HG03196 (cell line): ENCODE measurements at regions not wholly inside any gene's neighbourhood (a gene's known extent, or its start where the extent isn't known, plus 50 kb on each side); places are given as distances from the start of the nearest gene placed in this dataset.

ENCODE experiments used
- ATAC-seq: cut with Tn5 transposase; IDR thresholded peaks from one replicate; pipeline ENCODE4 v1.9.1; 2021; ENCODE audit not compliant: unreplicated experiment

DNA sequence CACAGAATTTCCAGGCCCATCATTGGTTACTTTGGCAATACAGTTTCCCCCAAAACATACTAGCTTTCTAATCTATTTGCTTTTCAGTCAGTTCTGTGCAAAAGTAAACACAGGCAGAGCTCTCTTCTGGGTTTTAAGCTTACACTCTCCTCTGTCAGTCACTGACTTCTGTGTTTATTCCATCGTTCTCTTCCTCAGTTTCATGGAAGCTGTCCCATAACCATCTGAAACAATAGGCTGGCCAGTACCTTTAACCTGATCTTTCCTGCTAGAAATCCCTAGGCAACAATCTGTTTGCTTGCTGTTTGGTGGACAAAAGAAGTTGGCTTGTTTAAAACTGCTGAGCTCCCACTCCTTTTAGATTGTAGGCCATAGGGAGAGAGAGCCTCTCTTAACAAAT, 431.5 kb downstream of the HACE1 start:
- no peak for ATAC-seq

DNA sequence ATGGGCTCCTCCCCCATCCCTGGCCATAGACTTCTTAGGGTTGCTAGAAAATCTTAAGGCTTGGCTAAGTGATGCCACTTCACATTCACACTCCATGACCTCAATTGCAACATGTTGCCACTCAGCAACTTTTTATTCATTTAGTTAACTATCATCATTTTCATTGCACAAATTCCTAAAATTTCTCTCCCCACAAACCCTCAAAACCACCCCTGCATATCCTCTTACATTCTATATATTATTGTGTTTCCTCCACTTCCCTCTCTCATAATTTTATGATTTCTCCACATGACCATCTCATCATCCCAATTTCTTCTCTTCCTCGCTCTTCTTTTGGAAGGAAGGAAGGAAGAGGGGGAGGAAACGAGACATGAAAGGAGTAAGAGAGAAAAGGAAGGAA, 436.0 kb downstream of the HACE1 start:
- ATAC-seq: no peak

DNA sequence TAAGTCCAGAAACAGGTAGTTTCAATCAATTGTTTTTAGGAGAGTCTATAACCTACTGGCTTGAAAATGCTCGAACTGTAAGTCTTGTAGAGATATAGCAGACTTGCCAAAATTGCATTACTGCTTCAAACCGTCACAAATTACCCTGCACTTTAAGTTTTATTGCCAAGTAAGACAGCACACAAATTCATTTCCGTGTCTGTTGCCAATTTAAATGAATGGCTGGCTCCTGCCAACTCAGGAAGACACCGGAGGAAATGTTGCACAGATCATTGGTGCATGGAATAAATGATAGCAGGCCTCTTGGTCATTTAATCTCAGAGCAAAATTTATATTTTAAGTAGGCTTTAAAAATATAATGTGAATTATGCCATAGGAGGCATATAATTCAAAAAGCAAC, 438.1 kb downstream of the HACE1 start:
- no peak for ATAC-seq

DNA sequence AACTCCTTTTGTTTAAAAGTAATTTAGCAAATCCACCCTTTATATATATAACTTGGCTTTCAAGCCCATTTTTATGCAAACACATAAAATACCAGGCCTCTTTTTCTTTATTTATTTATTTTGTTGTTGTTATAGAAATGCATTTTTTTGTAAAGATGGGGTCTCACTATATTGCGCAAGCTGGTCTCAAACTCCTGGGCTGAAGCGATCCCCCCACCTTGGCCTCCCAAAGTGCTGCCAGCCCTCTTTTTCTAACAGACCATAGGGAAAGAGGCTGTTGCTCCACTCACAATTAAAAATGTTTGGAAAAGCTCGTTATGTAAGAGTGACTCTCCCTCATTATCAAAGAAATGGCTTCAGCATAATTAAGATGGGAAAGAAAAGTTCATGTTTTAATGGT, 440.9 kb downstream of the HACE1 start:
- no peak for ATAC-seq

DNA sequence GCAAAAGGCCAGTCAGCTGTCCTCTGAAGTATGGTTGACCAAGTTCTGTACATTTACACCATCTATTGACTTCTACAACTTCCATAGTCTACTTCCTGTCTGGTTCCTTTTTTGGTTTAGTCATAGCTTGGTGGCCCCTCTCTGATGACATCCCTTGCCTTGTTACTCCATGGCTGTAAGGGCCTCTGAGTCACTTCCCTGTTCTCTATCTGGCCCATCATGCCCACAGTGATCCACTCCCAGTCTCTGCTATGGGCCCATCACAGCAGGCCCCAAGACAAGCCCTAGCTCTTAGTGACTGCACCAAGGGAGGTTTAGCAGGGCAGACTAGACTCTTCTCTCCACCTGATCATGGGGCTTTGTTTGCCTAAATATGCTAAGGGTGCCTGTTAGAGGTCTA, 441.6 kb downstream of the HACE1 start:
- ATAC-seq: no peak

DNA sequence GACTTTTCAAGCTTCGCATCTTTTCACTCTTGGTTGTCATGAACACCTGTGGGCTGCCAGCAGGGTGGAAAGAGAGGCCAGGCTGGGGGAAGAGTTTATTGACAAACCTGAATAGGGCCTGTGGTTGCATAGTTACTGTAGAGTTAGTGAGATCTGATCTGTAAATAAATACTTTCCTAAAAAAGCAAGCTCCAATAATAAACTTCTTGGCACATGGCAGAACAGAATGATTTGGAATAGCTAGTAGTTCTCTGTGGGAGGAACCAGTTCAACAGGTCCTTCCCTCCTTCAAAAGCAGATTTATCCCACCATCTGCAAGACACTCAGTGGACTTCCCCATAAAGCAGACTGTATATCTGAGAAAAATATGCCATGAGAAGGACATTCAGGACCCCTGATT, 445.0 kb downstream of the HACE1 start:
- ATAC-seq: no peak

DNA sequence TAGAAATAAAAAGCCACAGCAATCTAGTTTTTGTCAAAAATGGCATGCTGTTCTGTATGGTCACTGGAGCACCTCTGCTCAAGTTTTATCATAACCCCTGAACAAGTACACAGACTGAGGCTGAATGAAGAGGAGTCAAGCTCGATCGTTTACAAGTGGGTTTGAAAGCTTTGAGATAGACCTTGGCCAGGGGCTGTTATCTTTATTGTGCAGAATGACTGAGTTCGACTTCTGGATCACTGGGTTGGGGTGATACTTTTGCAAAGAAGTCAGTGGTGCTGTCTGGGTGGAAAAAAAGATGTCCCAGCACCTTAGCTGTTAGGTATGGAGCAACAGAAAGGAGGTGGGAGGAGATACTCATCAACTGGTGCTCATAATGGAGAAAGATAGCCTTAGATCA, 446.0 kb downstream of the HACE1 start:
- ATAC-seq: no peak

DNA sequence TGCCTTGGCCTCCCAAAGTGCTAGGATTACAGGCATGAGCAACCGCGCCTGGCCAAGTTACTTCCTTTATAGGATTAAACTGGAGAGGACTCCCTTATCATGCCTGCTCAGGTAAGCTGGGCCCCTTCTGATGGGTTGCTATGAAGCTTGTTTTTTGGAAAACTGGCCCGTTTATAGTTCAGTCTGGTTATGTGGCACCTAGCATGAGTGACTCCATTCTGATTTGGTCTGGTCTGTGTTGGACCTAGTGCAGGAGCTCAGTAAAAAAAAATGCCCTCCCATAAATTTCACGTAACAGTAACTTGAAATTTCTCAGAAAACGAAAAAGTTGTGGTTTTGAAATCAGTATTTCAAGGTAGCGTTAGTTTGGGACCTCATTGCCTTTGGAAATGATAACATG, 448.4 kb downstream of the HACE1 start:
- ATAC-seq: no peak

DNA sequence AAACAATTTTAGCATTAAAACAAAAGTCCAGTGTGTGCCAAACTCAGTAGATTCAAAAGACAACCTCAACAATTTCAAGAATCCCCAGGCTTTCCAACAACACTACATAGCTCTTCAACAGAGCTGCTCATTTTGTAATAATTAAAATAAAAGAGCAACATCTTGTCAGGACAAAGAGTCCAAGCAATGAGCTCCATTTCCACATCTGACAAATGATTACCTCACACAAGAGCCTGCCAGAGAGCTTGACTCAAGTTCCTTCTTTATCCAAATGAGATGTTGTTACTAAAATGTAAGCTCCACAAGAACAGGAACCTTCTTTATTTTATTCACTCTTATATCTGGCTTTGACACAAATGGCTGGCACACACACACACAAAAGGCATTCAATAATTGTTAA, 449.8 kb downstream of the HACE1 start:
- no peak for ATAC-seq

DNA sequence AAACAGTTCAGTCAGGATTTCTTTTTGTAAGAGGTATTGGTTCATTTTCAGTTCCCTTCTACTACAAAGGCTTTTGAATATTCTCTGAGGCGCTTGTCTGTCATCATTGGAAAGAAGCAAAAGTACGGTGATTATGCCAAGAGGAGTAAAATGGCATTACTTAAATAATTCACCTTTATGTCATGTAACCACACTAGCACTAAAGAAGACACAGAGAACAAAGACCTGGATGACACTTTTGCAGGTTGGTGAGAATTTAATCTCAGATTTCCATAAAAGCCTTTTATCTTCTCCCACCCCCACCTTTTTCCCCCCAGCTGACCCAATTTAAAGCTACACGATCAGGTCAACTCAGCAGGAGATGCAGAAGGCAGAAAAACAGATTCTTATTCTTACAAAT, 451.8 kb downstream of the HACE1 start:
- no peak for ATAC-seq

DNA sequence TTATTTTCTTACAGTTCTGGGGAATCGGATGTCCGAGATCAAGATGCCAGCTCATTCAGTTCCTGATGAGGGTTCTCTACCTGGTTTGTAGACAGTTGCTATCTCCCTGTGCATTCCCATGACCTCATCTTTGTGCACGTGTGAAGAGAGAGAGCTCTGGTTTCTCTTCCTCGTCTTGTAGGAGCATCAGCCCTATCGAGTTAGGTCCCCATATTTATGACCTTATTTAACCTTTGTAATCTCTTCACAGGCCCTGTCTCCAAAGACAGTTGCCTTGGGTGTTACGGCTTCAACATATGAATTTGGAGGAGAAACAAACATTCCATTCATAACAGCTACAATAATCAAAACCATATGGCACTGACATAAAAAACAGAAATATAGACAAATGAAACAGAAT, 455.3 kb downstream of the HACE1 start:
- ATAC-seq: no peak

DNA sequence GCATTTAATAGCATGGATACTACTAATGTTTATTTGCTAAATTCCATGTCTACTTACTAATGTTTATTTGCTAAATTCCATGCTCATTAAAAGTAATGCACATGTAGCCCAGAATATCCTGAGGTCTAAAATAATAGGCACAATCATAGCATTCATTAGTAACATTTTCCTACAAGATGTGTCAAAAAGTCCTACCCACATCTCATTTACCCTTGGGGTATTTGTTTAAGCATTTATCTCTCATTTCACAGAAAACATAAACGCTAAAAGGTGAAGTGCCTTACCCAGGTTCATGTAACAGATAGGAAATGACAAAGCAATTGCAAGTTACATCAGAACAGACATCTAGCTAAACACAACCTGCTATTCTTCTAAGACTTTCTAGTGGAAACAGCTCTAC, 457.1 kb downstream of the HACE1 start:
- no peak for ATAC-seq

DNA sequence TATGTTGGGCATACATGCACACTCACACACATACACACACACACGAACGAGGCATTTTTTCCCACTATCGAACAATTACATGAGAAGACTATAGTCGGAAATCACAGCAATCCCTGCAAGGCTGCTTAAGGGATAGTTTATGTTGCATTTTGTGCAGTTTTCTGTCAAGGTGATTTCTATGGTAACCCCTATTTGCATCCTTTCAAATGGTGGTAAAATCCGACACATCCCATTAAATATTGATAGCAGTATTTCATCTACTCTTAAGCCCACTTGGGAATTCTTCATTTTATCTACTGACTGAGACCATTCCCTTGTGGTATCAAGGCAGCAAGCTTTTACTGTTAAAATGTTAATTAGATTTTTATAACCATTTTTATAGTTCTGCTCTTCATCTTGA, 457.8 kb downstream of the HACE1 start:
- no peak for ATAC-seq

DNA sequence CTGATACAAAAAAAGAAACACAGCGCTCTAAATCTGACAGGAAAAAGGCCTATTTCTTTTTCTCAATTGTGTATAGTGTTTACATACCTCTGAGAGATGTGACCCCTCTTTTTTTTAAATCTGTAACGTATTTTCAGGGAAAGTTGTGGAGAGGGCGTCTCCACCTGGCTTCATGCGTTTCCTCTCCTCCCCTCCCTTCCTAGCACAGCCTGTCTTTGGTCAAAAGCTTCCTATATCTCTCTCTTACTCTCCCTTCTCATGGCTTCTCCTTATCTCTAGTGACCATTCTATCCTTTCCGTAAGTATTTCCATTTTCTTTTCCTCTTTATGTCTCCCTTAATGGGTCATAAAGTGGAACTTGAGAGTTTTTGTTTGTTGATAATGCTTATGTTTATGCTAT, 458.9 kb downstream of the HACE1 start:
- no peak for ATAC-seq

DNA sequence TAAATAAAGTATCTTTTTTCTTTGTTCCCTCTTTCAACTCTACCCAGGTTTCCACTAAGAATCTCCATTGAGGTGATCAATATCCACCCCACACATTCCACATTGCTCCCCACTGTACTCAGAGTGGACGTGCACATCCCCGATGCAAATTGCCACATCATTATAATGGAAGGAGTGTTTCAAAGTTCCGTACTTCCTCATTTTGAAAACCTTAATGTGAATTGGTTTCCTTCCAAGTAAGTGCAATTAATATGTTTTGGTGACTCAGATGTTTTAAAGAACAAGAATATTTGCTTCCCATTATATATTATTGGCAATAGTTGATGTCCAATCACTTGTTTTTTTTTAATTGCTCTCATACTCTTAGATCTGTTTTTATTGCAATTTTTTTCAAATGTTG, 463.6 kb downstream of the HACE1 start:
- no peak for ATAC-seq

DNA sequence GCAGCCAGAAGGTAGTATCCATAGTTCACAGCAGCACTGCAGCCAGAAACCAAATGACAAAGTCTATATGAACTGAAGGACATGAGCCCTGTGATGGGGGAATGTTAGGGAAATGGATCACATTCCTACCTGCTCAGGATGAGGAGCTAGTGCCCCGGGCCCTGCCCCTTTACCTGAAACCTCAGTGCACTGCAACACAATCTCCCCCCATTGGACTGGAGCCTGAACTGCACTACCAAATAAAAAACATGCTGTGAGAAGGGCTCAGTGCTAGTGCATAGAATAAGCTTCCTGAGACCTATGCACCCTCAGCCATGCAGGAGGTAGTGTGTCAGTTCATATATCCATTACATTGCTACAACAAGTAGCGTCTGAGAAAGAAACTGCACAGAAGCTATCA, 477.8 kb downstream of the HACE1 start:
- ATAC-seq: no peak

DNA sequence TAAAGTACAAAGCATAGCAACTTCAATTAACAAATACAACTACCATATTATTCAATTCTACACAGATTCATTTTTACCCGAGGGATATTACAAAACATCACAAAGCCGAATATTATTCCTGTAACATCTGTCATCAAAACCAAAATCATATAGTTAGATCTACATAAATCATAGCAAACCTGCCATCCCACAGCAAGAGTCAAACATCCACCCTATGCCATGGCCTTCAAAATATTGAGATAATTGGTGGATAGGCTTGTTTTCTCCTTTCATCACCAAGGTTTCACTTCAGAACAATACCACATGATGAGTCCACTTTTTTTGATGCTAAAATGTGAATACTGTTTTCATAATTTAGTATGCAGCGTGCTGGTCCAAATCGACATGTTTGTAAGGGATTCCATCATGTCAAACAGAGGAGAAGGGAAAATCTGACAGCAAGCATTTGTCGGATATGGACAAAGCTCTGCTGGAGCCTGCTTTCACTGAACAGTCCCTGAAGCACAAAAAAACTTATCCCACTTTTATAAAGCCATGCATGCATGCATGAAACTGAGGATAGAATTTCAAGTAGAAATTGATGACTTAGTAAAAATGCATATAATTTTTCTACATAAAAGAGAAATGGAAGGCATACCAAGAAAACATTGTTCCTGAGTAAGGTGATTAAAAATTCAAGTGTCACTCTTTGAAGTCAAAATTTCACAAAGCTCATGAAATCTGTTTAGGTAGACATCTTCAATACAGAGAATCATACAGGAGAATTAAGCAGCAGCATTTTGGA, 494.1 kb downstream of the HACE1 start:
- ATAC-seq: no peak

DNA sequence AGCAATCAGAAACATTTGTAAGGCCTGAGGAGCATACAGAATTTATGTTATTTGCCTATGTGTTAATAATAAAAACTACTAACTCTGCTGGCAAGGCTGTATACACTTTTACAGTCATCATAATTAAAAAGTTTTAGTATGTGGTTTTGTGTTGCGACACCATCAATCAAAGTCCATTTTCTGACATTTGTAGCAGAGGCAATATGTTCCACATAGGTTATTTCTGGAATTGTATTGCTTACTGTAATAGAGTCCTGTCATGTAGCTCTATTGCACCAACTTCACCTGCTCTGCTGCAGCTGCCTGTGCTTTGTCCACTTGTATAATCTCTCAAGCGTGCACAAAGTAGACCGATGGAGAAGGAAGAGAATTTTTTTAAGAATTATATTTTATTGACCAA, 501.8 kb downstream of the HACE1 start:
- ATAC-seq: no peak

DNA sequence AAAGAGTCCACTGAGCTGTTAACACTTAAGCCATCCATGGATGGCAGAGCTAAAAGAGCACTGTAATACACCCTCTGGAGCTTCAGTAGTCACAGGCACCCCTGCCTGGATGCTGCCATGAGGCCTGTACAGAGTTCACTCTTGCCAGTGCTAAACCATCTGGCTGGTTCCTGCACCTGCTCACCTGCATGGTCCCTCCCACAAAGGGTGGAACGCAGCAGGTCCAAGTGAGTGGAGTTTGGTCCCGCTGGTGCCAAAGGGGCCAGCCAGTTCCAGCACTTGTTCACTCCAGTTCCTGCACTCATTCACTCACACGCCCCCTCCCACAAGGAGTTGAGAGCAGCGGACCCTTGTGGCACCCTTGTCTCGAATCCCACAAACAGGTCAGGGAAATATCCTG, 503.5 kb downstream of the HACE1 start:
- ATAC-seq: no peak

DNA sequence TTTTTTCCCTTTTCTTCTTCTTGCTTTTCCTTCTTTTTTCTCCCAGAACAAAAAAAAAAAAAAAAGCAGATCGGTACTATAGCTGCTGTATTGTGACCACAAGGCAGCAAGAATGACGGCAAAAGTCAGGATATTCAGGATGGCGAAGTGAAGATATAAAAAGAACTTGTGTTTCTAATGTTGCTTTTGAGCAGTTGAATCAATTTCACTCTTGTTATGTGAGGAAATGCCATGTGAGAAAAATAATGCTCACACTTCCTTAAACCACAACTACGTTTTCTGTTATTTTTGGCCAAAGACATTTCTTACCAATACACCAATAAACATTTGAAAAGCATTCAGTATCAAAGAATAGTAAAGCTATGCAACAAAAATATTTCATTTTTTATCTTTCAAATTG, 510.5 kb downstream of the HACE1 start:
- no peak for ATAC-seq

DNA sequence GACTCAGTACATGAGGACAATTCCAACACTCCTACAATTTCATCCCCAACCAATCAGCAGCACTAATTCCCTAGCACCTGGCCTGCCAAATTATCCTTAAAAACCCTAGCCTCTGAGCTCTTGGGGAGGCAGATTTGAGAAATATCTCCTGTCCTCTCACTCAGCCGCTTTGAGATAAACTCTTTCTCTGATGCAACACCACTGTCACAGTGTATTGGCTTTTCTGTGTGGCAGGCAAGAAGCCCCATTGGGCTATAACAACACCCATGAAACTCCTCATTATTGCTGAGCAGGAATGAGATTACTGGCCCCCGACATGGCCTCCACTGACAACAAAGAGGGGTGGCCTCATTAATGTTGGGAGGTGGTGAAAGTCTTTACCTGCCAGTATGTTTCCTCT, 515.5 kb downstream of the HACE1 start:
- ATAC-seq: no peak

DNA sequence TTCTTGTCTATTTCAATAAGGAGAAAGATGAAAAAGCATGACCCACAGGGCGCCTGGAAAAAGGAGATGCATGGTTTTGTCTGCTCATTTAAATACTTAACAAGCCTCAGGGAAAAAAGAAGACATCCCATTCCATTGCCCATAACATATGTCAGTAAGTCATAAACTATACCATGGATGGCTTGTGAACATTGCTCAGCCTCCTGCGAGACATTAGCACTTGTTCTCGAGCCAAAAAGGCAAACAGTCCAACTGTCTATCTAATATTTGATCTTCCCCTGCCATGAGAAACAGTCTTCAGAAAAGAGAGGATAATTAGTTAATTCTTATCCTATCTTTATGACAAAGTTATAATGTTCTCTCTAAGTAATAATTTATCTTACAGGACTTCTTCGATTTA, 527.4 kb downstream of the HACE1 start:
- no peak for ATAC-seq

DNA sequence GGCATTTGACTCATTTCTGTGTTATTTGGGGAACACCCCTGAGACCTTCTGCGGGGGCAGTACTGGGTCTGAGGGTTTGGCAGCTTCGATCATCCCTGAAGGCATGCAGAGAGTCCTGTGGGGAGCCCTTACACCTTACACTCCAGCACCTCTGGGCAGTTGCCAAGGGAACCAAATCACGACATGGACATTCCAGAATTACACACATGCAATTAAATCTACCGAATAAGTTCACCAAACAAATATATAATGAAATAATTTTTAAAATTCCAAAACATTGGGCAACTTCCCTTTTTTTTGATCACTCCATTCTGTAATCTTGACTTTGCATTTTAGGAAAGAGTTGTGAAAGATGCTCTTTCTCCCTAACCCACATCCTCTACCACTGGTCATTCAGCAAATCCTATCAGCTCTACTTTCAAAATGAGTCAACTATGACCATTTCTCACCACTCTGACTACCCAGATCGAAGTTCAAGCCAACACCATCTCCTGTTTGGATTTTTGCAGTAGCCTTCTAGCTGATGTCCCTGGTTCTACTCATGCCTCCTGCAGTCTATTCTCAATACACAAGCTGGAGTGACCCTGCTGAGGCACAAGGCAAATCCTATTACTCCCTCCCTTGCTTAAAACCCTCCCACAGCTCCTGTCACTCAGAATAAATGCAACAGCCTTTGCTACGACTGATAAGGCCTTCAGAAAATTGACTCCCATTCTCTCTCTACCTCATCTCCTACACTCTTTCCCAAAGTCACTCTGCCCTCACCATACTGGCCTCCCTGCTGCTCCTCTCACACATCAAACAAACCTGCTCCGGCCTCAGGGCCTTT, 533.3 kb downstream of the HACE1 start:
- ATAC-seq: peak; percentile 67
